HG02852 (cell line): ENCODE measurements at regions not wholly inside any gene's neighbourhood (a gene's known extent, or its start where the extent isn't known, plus 50 kb on each side); places are given as distances from the start of the nearest gene placed in this dataset.
"Not testable (repeated sequence)": the region's sequence is repeated elsewhere in the genome, so short reads cannot be mapped to it uniquely, and the experiment has no call there.

Experiments used
- ATAC-seq: cut with Tn5 transposase; IDR thresholded peaks from one replicate; pipeline ENCODE4 v1.9.1; 2021; ENCODE audit warnings: mild to moderate bottlenecking, moderate library complexity; ENCODE audit not compliant: unreplicated experiment

DNA sequence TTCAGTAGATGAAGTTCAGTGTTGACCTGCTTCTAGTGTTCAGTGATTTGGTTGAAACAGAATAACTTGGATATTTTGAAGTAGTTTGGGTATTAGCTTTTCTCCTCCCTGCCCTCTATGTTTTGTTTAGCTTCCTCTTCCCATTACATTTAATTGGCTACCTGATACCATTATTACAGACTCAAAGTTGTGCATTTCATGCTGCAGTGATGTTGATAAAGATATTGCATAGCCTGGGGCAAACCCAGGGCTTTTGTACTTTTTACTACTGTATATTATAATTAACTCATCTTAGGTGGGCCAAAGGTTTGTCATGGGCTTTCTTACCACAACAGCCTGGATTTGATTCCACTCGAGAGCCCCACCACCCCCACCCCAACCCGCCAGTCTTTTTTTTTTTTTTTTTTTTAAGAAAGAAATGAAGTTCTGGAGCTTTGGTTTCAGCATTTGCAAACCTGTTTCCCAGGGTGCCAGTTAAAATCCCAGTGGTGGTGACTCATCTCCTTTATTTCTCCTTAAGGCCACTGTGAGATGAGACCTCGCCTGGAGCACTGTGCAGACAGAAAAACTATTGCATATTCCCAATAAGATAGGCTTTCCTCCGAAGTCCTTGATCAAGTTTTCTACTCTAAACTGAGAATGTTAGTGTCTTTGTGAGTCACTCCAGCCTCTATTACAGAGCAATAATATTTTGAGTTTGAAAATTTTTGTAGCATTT is 393.7 kb upstream of the FANCL start:
- no peak for ATAC-seq

- ATAC-seq = no peak
These were observed 392.7 kb upstream of the FANCL start for GRCh38 chr2:58633613-58634365.

- no peak for ATAC-seq
These were observed 390.9 kb upstream of the FANCL start for GRCh38 chr2:58631986-58632385.

DNA sequence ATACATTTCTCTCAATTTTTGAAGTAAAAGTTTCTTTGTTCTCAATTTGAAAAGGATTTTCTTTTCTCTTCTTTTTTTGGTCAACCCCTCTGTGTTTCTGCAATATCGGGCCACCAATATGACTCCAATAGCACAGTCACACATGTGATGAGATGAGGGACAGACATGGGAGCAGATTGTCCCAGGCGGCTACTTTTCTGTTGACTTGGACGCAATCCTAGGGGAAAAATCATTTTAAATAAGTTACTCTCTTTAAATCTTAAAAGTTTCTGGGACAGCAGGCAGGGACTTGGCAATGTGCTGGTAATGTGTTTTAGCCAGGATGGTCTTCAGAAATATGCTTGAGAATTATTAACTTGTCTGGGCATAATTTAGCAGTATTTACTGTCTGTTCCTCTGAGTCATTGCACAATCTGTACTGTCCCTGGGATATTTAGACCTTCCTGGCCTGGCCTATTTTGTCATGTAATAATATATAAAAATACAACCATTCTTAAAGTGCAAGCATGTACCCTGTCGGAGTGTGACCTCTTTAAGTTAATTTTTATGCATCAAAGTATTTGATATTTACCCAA is 388.5 kb upstream of the FANCL start:
- no peak for ATAC-seq

GRCh38 chr2:58620896-58621295 is 379.8 kb upstream of the FANCL start:
- ATAC-seq = no peak

GRCh38 chr2:58620093-58620492 is 379.0 kb upstream of the FANCL start:
- no peak for ATAC-seq

- no peak for ATAC-seq
These were observed 375.8 kb upstream of the FANCL start for GRCh38 chr2:58616961-58617360.

DNA sequence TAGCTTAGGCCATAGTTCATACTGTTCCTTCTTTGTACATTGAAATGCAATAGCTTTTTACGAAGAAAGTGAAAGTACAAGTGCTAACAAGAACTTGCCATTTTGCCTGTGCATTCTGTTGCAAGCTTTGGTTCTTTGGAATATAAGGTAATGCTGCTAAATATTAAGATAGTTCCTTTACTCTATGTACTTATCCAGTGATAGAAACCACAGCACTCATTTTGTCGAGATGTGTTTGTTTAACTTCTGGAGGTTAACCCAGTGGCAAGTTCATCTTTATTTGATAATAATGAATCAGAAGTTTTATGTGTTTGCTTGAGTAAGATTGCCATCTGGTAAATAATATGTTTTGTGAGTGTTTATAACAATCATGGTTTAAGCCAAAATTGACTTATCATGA is 373.1 kb upstream of the FANCL start:
- ATAC-seq = no peak

- no peak for ATAC-seq
These were observed 371.8 kb upstream of the FANCL start for GRCh38 chr2:58612973-58613372.

- ATAC-seq = no peak
These were observed 368.2 kb upstream of the FANCL start for GRCh38 chr2:58609326-58609725.

DNA sequence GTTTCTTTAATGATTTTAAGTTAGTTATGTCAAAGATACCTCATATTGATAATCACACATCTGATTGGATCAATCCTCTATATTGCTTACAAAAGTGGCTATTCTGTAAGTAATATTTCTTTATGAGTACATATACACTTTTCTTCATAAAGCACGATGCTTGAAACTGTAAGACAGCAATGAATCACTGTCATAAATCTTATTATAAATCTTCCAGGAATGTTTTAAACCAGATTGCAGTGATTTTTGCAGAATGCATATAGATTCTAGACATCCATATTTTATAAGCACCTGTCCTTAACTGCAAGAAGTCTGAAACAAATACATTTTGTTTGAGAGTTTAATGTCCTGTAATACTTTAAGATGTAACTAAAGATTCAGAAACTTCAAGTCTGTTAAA is 367.0 kb upstream of the FANCL start:
- no peak for ATAC-seq

- ATAC-seq = no peak
These were observed 366.3 kb upstream of the FANCL start for GRCh38 chr2:58607448-58607847.

DNA sequence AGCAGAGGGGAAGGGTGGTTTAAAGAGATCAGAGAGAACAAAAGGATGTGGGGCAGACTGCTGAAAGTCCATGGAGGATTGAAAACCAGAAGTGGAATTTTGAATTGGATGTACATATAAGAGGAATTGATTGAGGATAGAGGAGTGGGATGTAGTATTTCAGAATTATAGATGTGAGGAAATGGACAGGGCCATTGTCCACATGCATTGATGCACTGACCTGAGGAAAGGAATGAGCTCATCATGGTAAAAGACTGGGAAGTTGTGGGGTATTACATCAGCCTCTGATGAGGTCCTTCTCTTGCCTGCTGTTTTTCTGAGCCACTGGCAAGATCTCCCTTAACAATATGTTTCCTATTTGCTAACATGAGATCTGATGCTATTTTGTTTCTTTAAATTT is 365.7 kb upstream of the FANCL start:
- no peak for ATAC-seq

DNA sequence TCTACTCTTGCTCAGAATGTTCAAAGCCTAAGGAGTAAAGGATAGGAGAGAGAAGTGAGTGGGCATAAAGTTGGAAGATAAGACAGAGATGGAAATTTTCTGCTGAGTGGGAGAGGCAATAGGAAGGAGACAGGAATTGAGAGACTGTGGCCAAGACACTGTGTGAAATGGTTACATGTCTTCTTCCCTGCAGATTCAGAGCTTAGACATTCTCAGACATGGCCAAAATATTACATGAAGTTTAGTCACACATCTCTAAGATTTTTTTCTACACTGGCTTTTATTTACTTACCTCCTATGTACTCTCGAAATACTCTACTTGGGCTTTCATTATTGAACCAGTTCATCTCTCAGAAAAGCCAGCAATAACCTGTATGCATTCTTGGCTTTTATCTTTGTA is 363.0 kb upstream of the FANCL start:
- ATAC-seq = no peak

DNA sequence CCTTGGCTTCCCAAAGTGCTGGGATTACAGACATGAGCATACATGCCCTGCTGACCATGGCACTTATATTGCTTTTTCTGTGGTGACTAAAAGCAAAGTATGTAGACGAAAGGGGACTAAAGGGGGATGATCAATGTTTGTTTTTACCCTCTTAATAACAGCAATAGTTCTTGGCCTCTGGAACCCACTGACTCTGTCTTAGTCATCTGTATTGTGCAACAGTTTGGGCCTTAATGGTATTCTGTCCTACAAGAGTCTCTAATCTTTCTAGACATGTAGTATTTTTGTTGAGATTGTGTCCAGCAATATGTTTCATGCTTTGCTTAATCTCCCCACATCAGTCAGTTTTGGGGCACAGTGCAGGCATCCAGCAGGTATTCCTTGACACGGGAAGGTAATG is 359.9 kb upstream of the FANCL start:
- no peak for ATAC-seq

DNA sequence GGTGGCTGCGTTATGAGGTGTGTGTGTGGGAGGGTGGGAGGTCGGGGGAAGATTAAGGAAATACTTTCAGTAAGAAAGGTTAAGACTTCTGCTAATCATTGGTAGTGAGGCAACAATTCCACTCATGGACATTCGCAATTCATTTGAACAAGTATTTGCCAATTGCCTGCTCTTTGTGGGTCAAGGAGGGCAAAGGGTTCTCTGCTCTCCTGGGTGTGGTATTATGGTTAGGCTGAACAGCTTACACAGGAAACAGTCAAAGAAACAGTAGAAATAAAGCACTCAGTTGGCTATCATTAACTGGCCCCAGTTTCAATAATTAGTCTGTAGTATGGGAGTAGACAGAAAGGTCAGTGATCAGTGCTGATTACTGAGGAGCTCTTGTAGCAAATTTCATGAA is 357.0 kb upstream of the FANCL start:
- no peak for ATAC-seq

GRCh38 chr2:58595714-58596113 is 354.6 kb upstream of the FANCL start:
- ATAC-seq = no peak

- no peak for ATAC-seq
These were observed 353.6 kb upstream of the FANCL start for GRCh38 chr2:58594762-58595161.

DNA sequence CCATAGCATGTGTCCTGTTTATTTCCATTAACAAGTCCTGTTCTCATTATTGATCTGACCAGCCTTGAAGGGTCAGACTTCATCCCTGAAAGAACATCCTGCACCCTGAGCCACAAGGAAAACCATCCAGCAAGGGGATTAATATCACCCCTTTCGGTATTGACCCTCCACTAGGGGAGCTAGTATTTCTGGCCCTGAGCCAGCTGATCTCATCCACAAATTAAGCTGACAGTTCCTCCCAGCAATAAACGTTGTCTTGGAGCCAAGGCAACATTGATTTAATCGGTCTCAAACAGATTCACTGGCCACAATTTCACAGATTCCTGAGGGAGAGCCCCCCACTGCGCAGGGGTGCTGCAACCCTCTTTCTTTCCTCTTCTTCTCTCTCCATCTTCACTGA is 353.1 kb upstream of the FANCL start:
- ATAC-seq = no peak

GRCh38 chr2:58586178-58586577 is 345.1 kb upstream of the FANCL start:
- not testable (repeated sequence) for ATAC-seq

DNA sequence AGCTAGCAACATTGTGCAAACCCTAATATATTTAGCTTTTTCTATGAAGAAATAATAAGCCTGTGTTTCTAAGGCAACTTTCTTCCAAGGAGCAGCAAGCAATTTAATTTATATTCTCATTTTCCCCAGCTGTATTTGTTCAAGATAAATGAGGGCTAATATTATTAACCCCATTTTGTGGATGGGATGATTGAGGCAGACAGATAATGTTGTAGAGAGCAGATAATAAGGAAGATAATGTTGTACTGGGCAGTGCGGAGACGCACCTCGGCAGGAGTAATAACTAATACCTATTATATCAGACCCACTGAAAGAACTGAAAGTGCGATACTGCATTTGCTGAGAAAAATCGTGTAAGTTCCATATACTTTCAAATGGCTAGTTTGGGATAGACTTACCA is 344.1 kb upstream of the FANCL start:
- no peak for ATAC-seq

GRCh38 chr2:58584606-58585118 is 343.5 kb upstream of the FANCL start:
- no peak for ATAC-seq
